GM12878 (cell line): ENCODE measurements at regions not wholly inside any gene's neighbourhood (a gene's known extent, or its start where the extent isn't known, plus 50 kb on each side); places are given as distances from the start of the nearest gene placed in this dataset.

Experiments
- ATAC-seq: fragments of 200-7000 bp; cut with Tn5 transposase; 3 replicates; pipeline ENCODE4 v1.9.1; 2020; ENCODE audit warnings: mild to moderate bottlenecking, moderate library complexity
- BruUV-seq: library from RNA; stranded (reverse); fragments of 400-500 nt; replicated peaks from 2 replicates; lab custom pipeline; 2021; lab: Mats Ljungman, UMichigan
- CTCF ChIA-PET: fragments of 300-600 bp; sonication (Branson Sonifier 250); formaldehyde crosslinking; extraction: SDS; loops from one replicate; lab custom pipeline; 2021; ENCODE audit warnings: inconsistent platforms; lab: Yijun Ruan, JAX
- POLR2A ChIA-PET: fragments of 350-600 bp; formaldehyde crosslinking; extraction: SDS; loops from one replicate; lab custom pipeline; 2021; ENCODE audit warnings: inconsistent platforms; lab: Charles Lee
- RAD21 ChIA-PET: fragments of 300-600 bp; sonication (Branson Sonifier 250); formaldehyde crosslinking; loops from one replicate; lab custom pipeline; 2023; ENCODE audit warnings: antibody characterized with exemption; ENCODE audit not compliant: unreplicated experiment; lab: Charles Lee
- SMC1A ChIA-PET: fragments of 300-600 bp; sonication (Branson Sonifier 250); formaldehyde crosslinking; loops from one replicate; lab custom pipeline; 2023; ENCODE audit not compliant: unreplicated experiment, uncharacterized antibody; lab: Charles Lee
- DNase-seq: peaks from one replicate; pipeline ENCODE4 v3.0.0-alpha.2; 2011; ENCODE audit warnings: low read depth, low spot score
- FAIRE-seq: peaks from 3 replicates; lab custom pipeline; 2011; peaks lifted over from hg19 to GRCh38; lab: Jason Lieb, UNC
- H2AFZ ChIP-seq: 2 replicates; pipeline ENCODE4 v1.6.0; 2011; ENCODE audit warnings: low read depth, low read length, control low read depth; ENCODE audit not compliant: control insufficient read depth
- H3K27ac ChIP-seq: 2 replicates; pipeline ENCODE4 v1.5.1; 2011; ENCODE audit warnings: control low read depth; ENCODE audit not compliant: control insufficient read depth, insufficient read depth
- H3K27me3 ChIP-seq, 2 experiments: replicated peaks in 1 of 2; 2 replicates each; pipeline versions ENCODE4 v1.6.0 to v1.6.1; 2011; ENCODE audit warnings: low read length in 1 of 2; ENCODE audit not compliant: control insufficient read depth in 2 of 2, insufficient read depth in 2 of 2
- H3K36me3 ChIP-seq, 2 experiments: 2 replicates each; pipeline ENCODE4 v1.5.1; 2011; ENCODE audit warnings: low read length in 1 of 2; ENCODE audit not compliant: control insufficient read depth in 2 of 2, insufficient read depth in 2 of 2
- H3K4me1 ChIP-seq: 2 replicates; pipeline ENCODE4 v1.6.1; 2011; ENCODE audit warnings: mild to moderate bottlenecking, low read length, moderate library complexity, mixed read lengths; ENCODE audit not compliant: control insufficient read depth, insufficient read depth
- H3K4me2 ChIP-seq: 2 replicates; pipeline ENCODE4 v1.6.0; 2011; ENCODE audit warnings: control low read depth; ENCODE audit not compliant: control insufficient read depth, insufficient read depth
- H3K4me3 ChIP-seq: fragments of 200-600 bp; sonication (generic); 2 replicates; pipeline ENCODE4 v1.5.1; 2016
- H3K79me2 ChIP-seq: 2 replicates; pipeline ENCODE4 v1.6.0; 2011; ENCODE audit warnings: low read length; ENCODE audit not compliant: control insufficient read depth, insufficient read depth
- H3K9ac ChIP-seq: 2 replicates; pipeline ENCODE4 v1.8.0; 2011; ENCODE audit warnings: low read length, control low read depth, mixed read lengths; ENCODE audit not compliant: control insufficient read depth, insufficient read depth
- H3K9me3 ChIP-seq: replicated peaks from 3 replicates; pipeline ENCODE4 v1.5.1; 2011; ENCODE audit warnings: mild to moderate bottlenecking, low read length; ENCODE audit not compliant: control insufficient read depth, insufficient read depth
- H4K20me1 ChIP-seq: 2 replicates; pipeline ENCODE4 v1.6.0; 2011; ENCODE audit not compliant: control insufficient read depth, insufficient read depth
- CBX5 ChIP-seq: sonication (generic); IDR thresholded peaks from 2 replicates; pipeline ENCODE4 v1.6.1; 2016; ENCODE audit warnings: low read depth, moderate library complexity, mild to moderate bottlenecking, inconsistent platforms
- CREB1 ChIP-seq: IDR thresholded peaks from 2 replicates; pipeline ENCODE4 v1.6.1; 2012; ENCODE audit warnings: low read depth, mild to moderate bottlenecking, inconsistent platforms
- EED ChIP-seq: sonication (generic); IDR thresholded peaks from 2 replicates; pipeline ENCODE4 v1.6.1; 2016; ENCODE audit warnings: antibody characterized with exemption, low read depth
- FOXM1 ChIP-seq: IDR thresholded peaks from 2 replicates; pipeline ENCODE4 v1.6.1; 2012; ENCODE audit warnings: low read depth, mild to moderate bottlenecking, inconsistent platforms, low read length, moderate library complexity
- IRF4 ChIP-seq: IDR thresholded peaks from 2 replicates; pipeline ENCODE4 v1.6.1; 2011; ENCODE audit warnings: low read depth, low read length
- MEF2B ChIP-seq: fragments of 450-650 bp; IDR thresholded peaks from 2 replicates; pipeline ENCODE4 v1.6.1; 2018; ENCODE audit warnings: mild to moderate bottlenecking, moderate library complexity; ENCODE audit not compliant: partially characterized antibody, poor library complexity, severe bottlenecking
- MTA3 ChIP-seq: IDR thresholded peaks from 2 replicates; pipeline ENCODE4 v1.6.1; 2012; ENCODE audit warnings: low read length, inconsistent platforms, borderline replicate concordance
- MYC ChIP-seq: IDR thresholded peaks from 2 replicates; pipeline ENCODE4 v1.6.1; 2011; ENCODE audit warnings: mild to moderate bottlenecking, low read length, moderate library complexity, inconsistent platforms; ENCODE audit not compliant: insufficient read depth, insufficient replicate concordance, insufficient read length, severe bottlenecking
- POLR2AphosphoS2 ChIP-seq: IDR thresholded peaks from 2 replicates; pipeline ENCODE4 v1.6.1; 2011; ENCODE audit warnings: low read depth, mild to moderate bottlenecking, low read length, improper control_type of control experiment, moderate library complexity
- TBL1XR1 ChIP-seq: IDR thresholded peaks from 2 replicates; pipeline ENCODE4 v1.6.1; 2012; ENCODE audit warnings: low read depth, low read length, improper control_type of control experiment
- ZNF384 ChIP-seq: IDR thresholded peaks from 2 replicates; pipeline ENCODE4 v1.6.1; 2012; ENCODE audit warnings: low read depth, mild to moderate bottlenecking, low read length, improper control_type of control experiment, borderline replicate concordance
- WGBS: methylation state at CpG from one replicate; pipeline ENCODE4 v1.1.6; 2016; ENCODE audit warnings: low lambda C conversion rate; ENCODE audit not compliant: insufficient replicate concordance, insufficient coverage; ENCODE audit errors: missing lambda C conversion rate; 5-methylcytosine and 5-hydroxymethylcytosine counted together
- in situ Hi-C: fragments of 300-500 bp; cut with MboI; formaldehyde crosslinking; loops from 9 replicates; pipeline ENCODE4 v1.14.3; 2018; ENCODE audit warnings: mixed read lengths
- intact Hi-C: fragments of 100-400 bp; cut with micrococcal nuclease; formaldehyde crosslinking; loops from one replicate; pipeline ENCODE4 v1.14.2; 2022; ENCODE audit not compliant: unreplicated experiment
- TF ChIP-seq, protein P1 (sequence below): IDR thresholded peaks from 2 replicates; pipeline ENCODE4 v1.6.1; 2011; ENCODE audit warnings: borderline replicate concordance, low read depth, mild to moderate bottlenecking, moderate library complexity, low read length; ENCODE audit not compliant: insufficient read depth, poor library complexity, severe bottlenecking
- TF ChIP-seq, protein P2 (sequence below): fragments of 450-650 bp; IDR thresholded peaks from 2 replicates; pipeline ENCODE4 v1.6.1; 2018; ENCODE audit warnings: borderline replicate concordance, mild to moderate bottlenecking; ENCODE audit not compliant: partially characterized antibody

DNA sequence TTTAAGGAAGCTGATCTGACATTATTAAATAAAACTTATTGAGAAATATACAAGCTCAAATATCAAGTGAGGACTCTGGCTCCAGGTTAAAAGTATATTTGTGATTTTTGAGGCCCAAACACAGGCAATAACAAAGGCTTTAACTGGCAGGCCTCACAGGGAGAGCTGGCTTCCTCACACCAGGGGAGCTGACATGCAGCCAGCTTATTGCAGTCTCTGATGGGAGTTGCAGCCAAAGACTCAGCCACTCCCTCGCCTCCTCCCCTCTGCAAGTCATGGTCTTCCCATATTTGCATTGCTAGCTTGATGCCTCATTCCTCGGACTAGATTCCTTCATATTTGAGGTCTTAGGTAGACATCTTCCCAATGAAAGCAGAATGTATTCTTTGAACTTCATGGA, 647.1 kb upstream of the SLITRK6 start (continued):
- TF ChIP-seq EED, result no peak

DNA sequence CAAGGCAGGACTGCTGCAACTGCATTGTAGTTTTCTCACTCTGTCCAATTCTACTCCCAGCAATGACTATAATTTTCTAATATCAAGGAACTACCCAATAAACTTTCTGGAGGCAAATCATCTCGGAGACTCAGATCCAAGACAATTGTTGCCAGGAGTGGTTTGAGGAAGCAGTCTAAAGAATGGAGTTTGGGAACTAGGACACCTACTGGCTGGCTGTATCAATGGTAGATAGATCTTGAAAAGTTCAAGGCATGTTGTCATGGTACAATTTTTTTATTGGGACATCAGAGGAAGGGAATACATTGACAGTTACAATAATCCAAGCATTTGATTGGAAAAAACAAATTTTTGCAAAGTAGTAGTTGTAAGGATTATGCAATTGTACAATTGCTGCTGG, 648.3 kb upstream of the SLITRK6 start:
- Histone ChIP-seq H3K4me3 (no peak overlapping the region), H3K36me3 (no peaks in the 10 kb centered on the region), H3K4me1 (no peaks in the 10 kb centered on the region), H3K27me3 (no peaks in the 10 kb centered on the region), H3K27ac (no peak overlapping the region), H3K4me2 (no peak overlapping the region), H3K9ac (no peak overlapping the region), H2AFZ (no peak overlapping the region), H3K9me3 (no peaks in the 10 kb centered on the region), H3K79me2 (no peaks in the 10 kb centered on the region), H4K20me1 (no peaks in the 10 kb centered on the region)
- ChIA-PET RAD21 (no interaction called here), SMC1A (interaction anchor here (1.5 kb wide), 1 partner anchor 14 kb away, joined by 4 read pairs; no protein-coding TSS in a partner anchor), POLR2A (no interaction called here), CTCF (interaction anchor here (0.8 kb wide), 1 partner anchor 15 kb away, joined by 3 read pairs; no protein-coding TSS in a partner anchor)
- intact Hi-C loops, result no loop called here
- BruUV-seq, result no TSS peak
- ATAC-seq, result no peak
- in situ Hi-C loops, result no loop called here
- no peak for TF ChIP-seq CREB1
- TF ChIP-seq ZNF384, result no peak
- no peak for TF ChIP-seq IRF4
- TF ChIP-seq POLR2AphosphoS2, result no peak
- no peak for TF ChIP-seq TBL1XR1
- DNase-seq, result no peak
- FAIRE-seq, result no peak
- WGBS, result 0% methylated on average over 1 of the region's 1 CpG

DNA sequence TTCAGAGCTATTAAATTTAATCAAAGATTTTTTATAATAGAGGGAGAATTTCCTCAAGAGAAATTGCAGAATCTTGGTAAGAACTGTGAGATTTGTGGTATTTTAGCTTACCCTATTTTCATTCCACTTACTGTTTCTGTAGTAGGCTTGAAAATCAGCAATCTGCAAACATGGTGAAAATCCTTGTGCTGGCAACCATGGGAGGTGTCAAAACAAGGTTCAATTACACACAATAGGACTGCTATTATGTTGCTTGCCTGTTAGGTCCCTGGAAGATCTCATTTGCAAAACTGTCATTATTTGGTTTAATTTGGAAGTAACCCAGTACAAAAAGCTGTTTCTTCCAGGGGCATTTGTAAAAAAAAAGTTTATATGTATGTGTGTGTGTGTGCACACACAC, 662.8 kb upstream of the SLITRK6 start:
- CTCF ChIA-PET, result interaction anchor here (1.4 kb wide), 1 partner anchor 14 kb away, joined by 3 read pairs; no protein-coding TSS in a partner anchor
- Histone ChIP-seq H2AFZ (no peak overlapping the region), H3K27ac (no peak overlapping the region), H3K79me2 (no peaks in the 10 kb centered on the region), H3K36me3 (no peaks in the 10 kb centered on the region), H3K4me3 (no peak overlapping the region), H3K9me3 (no peaks in the 10 kb centered on the region), H4K20me1 (no peaks in the 10 kb centered on the region), H3K4me1 (no peaks in the 10 kb centered on the region), H3K27me3 (no peaks in the 10 kb centered on the region), H3K9ac (no peak overlapping the region), H3K4me2 (no peak overlapping the region)
- DNase-seq, result no peak
- BruUV-seq, result no TSS peak
- SMC1A ChIA-PET, result interaction anchor here (1.0 to 1.5 kb wide), 3 partner anchors 10 to 15 kb away, joined by 4 to 5 read pairs (median 4); no protein-coding TSS in a partner anchor
- no peak for FAIRE-seq
- intact Hi-C loops (no loop called here), in situ Hi-C loops (no loop called here)
- ATAC-seq, result no peak
- RAD21 ChIA-PET, result no interaction called here
- POLR2A ChIA-PET, result interaction anchor here (0.8 kb wide), 1 partner anchor 8 kb away, joined by 3 read pairs; no protein-coding TSS in a partner anchor
- no peak for TF ChIP-seq FOXM1
- no peak for TF ChIP-seq MYC
- no peak for TF ChIP-seq MTA3
- TF ChIP-seq, protein P1, sequence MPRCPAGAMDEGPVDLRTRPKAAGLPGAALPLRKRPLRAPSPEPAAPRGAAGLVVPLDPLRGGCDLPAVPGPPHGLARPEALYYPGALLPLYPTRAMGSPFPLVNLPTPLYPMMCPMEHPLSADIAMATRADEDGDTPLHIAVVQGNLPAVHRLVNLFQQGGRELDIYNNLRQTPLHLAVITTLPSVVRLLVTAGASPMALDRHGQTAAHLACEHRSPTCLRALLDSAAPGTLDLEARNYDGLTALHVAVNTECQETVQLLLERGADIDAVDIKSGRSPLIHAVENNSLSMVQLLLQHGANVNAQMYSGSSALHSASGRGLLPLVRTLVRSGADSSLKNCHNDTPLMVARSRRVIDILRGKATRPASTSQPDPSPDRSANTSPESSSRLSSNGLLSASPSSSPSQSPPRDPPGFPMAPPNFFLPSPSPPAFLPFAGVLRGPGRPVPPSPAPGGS, result no peak
- TF ChIP-seq, protein P2, sequence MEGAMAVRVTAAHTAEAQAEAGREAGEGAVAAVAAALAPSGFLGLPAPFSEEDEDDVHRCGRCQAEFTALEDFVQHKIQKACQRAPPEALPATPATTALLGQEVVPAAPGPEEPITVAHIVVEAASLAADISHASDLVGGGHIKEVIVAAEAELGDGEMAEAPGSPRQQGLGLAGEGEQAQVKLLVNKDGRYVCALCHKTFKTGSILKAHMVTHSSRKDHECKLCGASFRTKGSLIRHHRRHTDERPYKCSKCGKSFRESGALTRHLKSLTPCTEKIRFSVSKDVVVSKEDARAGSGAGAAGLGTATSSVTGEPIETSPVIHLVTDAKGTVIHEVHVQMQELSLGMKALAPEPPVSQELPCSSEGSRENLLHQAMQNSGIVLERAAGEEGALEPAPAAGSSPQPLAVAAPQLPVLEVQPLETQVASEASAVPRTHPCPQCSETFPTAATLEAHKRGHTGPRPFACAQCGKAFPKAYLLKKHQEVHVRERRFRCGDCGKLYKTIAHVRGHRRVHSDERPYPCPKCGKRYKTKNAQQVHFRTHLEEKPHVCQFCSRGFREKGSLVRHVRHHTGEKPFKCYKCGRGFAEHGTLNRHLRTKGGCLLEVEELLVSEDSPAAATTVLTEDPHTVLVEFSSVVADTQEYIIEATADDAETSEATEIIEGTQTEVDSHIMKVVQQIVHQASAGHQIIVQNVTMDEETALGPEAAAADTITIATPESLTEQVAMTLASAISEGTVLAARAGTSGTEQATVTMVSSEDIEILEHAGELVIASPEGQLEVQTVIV, result no peak
- TF ChIP-seq CBX5, result no peak
- TF ChIP-seq MEF2B, result no peak
